ENCODE measurements at regions not wholly inside any gene's neighbourhood (a gene's known extent, or its start where the extent isn't known, plus 50 kb on each side); places are given as distances from the start of the nearest gene placed in this dataset.

- no peaks in the 10 kb centered on the region for H3K36me3 Mint-ChIP-seq (ENCODE audit: low read depth)
- H3K27me3 Mint-ChIP-seq = no peaks in the 10 kb centered on the region
- H3K27ac Mint-ChIP-seq = no peak overlapping the region
- no peaks in the 10 kb centered on the region for H3K9me3 Mint-ChIP-seq
- H3K4me1 Mint-ChIP-seq (ENCODE audit: low read depth) = no peaks in the 10 kb centered on the region
- intact Hi-C loops (cut with micrococcal nuclease) = no loop called here
- H3K4me3 Mint-ChIP-seq = no peak overlapping the region
Observed at GRCh38 chr6:117028256-117028655, 151.2 kb downstream of the RFX6 start.

GRCh38 chr6:117034547-117034946 is 157.5 kb downstream of the RFX6 start:
- no peaks in the 10 kb centered on the region for H3K4me1 Mint-ChIP-seq (ENCODE audit: low read depth)
- H3K27me3 Mint-ChIP-seq = no peaks in the 10 kb centered on the region
- H3K27ac Mint-ChIP-seq = no peak overlapping the region
- peaks cover 8% of the 10 kb centered on the region for H3K9me3 Mint-ChIP-seq
- intact Hi-C loops (cut with micrococcal nuclease) = no loop called here
- no peaks in the 10 kb centered on the region for H3K36me3 Mint-ChIP-seq (ENCODE audit: low read depth)
- no peak overlapping the region for H3K4me3 Mint-ChIP-seq

- intact Hi-C loops (cut with micrococcal nuclease) = no loop called here
- Mint-ChIP-seq H3K27ac (no peak overlapping the region), H3K4me1 (ENCODE audit: low read depth) (no peaks in the 10 kb centered on the region), H3K27me3 (no peaks in the 10 kb centered on the region), H3K4me3 (no peak overlapping the region), H3K9me3 (peaks cover 8% of the 10 kb centered on the region), H3K36me3 (ENCODE audit: low read depth) (no peaks in the 10 kb centered on the region)
Observed at GRCh38 chr6:117034971-117035370, 157.9 kb downstream of the RFX6 start.

- intact Hi-C loops (cut with micrococcal nuclease) = no loop called here
- H3K4me3 Mint-ChIP-seq = no peak overlapping the region
- no peak overlapping the region for H3K27ac Mint-ChIP-seq
- H3K27me3 Mint-ChIP-seq = no peaks in the 10 kb centered on the region
- no peaks in the 10 kb centered on the region for H3K36me3 Mint-ChIP-seq (ENCODE audit: low read depth)
- peaks cover 4% of the 10 kb centered on the region for H3K9me3 Mint-ChIP-seq
- no peaks in the 10 kb centered on the region for H3K4me1 Mint-ChIP-seq (ENCODE audit: low read depth)
Observed at GRCh38 chr6:117050301-117050700, 173.3 kb downstream of the RFX6 start.

GRCh38 chr6:117072134-117072533 is 193.2 kb upstream of the VGLL2 start:
- H3K9me3 Mint-ChIP-seq = peaks cover 8% of the 10 kb centered on the region
- H3K36me3 Mint-ChIP-seq (ENCODE audit: low read depth) = no peaks in the 10 kb centered on the region
- no peaks in the 10 kb centered on the region for H3K4me1 Mint-ChIP-seq (ENCODE audit: low read depth)
- H3K27ac Mint-ChIP-seq = no peak overlapping the region
- intact Hi-C loops (cut with micrococcal nuclease) = no loop called here
- H3K27me3 Mint-ChIP-seq = no peaks in the 10 kb centered on the region
- no peak overlapping the region for H3K4me3 Mint-ChIP-seq

- Mint-ChIP-seq H3K9me3 (peaks cover 8% of the 10 kb centered on the region), H3K27me3 (no peaks in the 10 kb centered on the region)
- intact Hi-C loops (cut with micrococcal nuclease) = no loop called here
Observed at GRCh38 chr6:117072781-117073180, 192.6 kb upstream of the VGLL2 start.

GRCh38 chr6:117074672-117075071 is 190.7 kb upstream of the VGLL2 start:
- no peaks in the 10 kb centered on the region for H3K27me3 Mint-ChIP-seq
- H3K36me3 Mint-ChIP-seq (ENCODE audit: low read depth) = no peaks in the 10 kb centered on the region
- intact Hi-C loops (cut with micrococcal nuclease) = no loop called here
- no peak overlapping the region for H3K4me3 Mint-ChIP-seq
- H3K4me1 Mint-ChIP-seq (ENCODE audit: low read depth) = no peaks in the 10 kb centered on the region
- no peak overlapping the region for H3K27ac Mint-ChIP-seq
- peaks cover 8% of the 10 kb centered on the region for H3K9me3 Mint-ChIP-seq

More at GRCh38 chr6:117072781-117073180, 192.6 kb upstream of the VGLL2 start:
- Mint-ChIP-seq H3K4me1 (ENCODE audit: low read depth) (no peaks in the 10 kb centered on the region), H3K4me3 (no peak overlapping the region), H3K36me3 (ENCODE audit: low read depth) (no peaks in the 10 kb centered on the region), H3K27ac (no peak overlapping the region)

- Mint-ChIP-seq H3K4me1 (ENCODE audit: low read depth) (no peaks in the 10 kb centered on the region), H3K4me3 (no peak overlapping the region), H3K9me3 (peaks cover 8% of the 10 kb centered on the region), H3K27ac (no peak overlapping the region), H3K27me3 (no peaks in the 10 kb centered on the region), H3K36me3 (ENCODE audit: low read depth) (no peaks in the 10 kb centered on the region)
- intact Hi-C loops (cut with micrococcal nuclease) = no loop called here
Observed at GRCh38 chr6:117075218-117075617, 190.1 kb upstream of the VGLL2 start.

- H3K9me3 Mint-ChIP-seq = peaks cover 8% of the 10 kb centered on the region
- intact Hi-C loops (cut with micrococcal nuclease) = no loop called here
- H3K27me3 Mint-ChIP-seq = no peaks in the 10 kb centered on the region
- no peaks in the 10 kb centered on the region for H3K4me1 Mint-ChIP-seq (ENCODE audit: low read depth)
- no peak overlapping the region for H3K4me3 Mint-ChIP-seq
- no peak overlapping the region for H3K27ac Mint-ChIP-seq
- no peaks in the 10 kb centered on the region for H3K36me3 Mint-ChIP-seq (ENCODE audit: low read depth)
Observed at GRCh38 chr6:117076076-117076475, 189.3 kb upstream of the VGLL2 start.

GRCh38 chr6:117077300-117077699 is 188.1 kb upstream of the VGLL2 start:
- H3K4me3 Mint-ChIP-seq = no peak overlapping the region
- no peak overlapping the region for H3K27ac Mint-ChIP-seq
- intact Hi-C loops (cut with micrococcal nuclease) = no loop called here
- no peaks in the 10 kb centered on the region for H3K36me3 Mint-ChIP-seq (ENCODE audit: low read depth)
- peaks cover 5% of the 10 kb centered on the region for H3K9me3 Mint-ChIP-seq
- H3K4me1 Mint-ChIP-seq (ENCODE audit: low read depth) = no peaks in the 10 kb centered on the region
- H3K27me3 Mint-ChIP-seq = no peaks in the 10 kb centered on the region

GRCh38 chr6:117078624-117079023 is 186.7 kb upstream of the VGLL2 start:
- H3K27me3 Mint-ChIP-seq = no peaks in the 10 kb centered on the region
- intact Hi-C loops (cut with micrococcal nuclease) = no loop called here
- H3K4me3 Mint-ChIP-seq = no peak overlapping the region
- H3K9me3 Mint-ChIP-seq = peaks cover 7% of the 10 kb centered on the region
- H3K27ac Mint-ChIP-seq = no peak overlapping the region
- no peaks in the 10 kb centered on the region for H3K36me3 Mint-ChIP-seq (ENCODE audit: low read depth)
- H3K4me1 Mint-ChIP-seq (ENCODE audit: low read depth) = no peaks in the 10 kb centered on the region

GRCh38 chr6:117079951-117080350 is 185.4 kb upstream of the VGLL2 start:
- H3K9me3 Mint-ChIP-seq = peaks cover 10% of the 10 kb centered on the region
- H3K36me3 Mint-ChIP-seq (ENCODE audit: low read depth) = no peaks in the 10 kb centered on the region
- no peak overlapping the region for H3K27ac Mint-ChIP-seq
- intact Hi-C loops (cut with micrococcal nuclease) = no loop called here
- H3K27me3 Mint-ChIP-seq = no peaks in the 10 kb centered on the region
- no peak overlapping the region for H3K4me3 Mint-ChIP-seq
- no peaks in the 10 kb centered on the region for H3K4me1 Mint-ChIP-seq (ENCODE audit: low read depth)

GRCh38 chr6:117089604-117090003 is 175.8 kb upstream of the VGLL2 start:
- H3K27me3 Mint-ChIP-seq = no peaks in the 10 kb centered on the region
- H3K4me1 Mint-ChIP-seq (ENCODE audit: low read depth) = no peaks in the 10 kb centered on the region
- no peak overlapping the region for H3K4me3 Mint-ChIP-seq
- H3K9me3 Mint-ChIP-seq = peaks cover 14% of the 10 kb centered on the region
- H3K27ac Mint-ChIP-seq = no peak overlapping the region
- intact Hi-C loops (cut with micrococcal nuclease) = no loop called here
- no peaks in the 10 kb centered on the region for H3K36me3 Mint-ChIP-seq (ENCODE audit: low read depth)

- H3K27me3 Mint-ChIP-seq = no peaks in the 10 kb centered on the region
- no peak overlapping the region for H3K27ac Mint-ChIP-seq
- peaks cover 34% of the 10 kb centered on the region for H3K9me3 Mint-ChIP-seq
- intact Hi-C loops (cut with micrococcal nuclease) = no loop called here
- H3K36me3 Mint-ChIP-seq (ENCODE audit: low read depth) = no peaks in the 10 kb centered on the region
- H3K4me1 Mint-ChIP-seq (ENCODE audit: low read depth) = no peaks in the 10 kb centered on the region
- H3K4me3 Mint-ChIP-seq = no peak overlapping the region
Observed at GRCh38 chr6:117110146-117110545, 155.2 kb upstream of the VGLL2 start.

GRCh38 chr6:117110737-117111136 is 154.6 kb upstream of the VGLL2 start:
- H3K27ac Mint-ChIP-seq = no peak overlapping the region

More at GRCh38 chr6:117110737-117111136, 154.6 kb upstream of the VGLL2 start:
- intact Hi-C loops (cut with micrococcal nuclease) = no loop called here
- no peaks in the 10 kb centered on the region for H3K4me1 Mint-ChIP-seq (ENCODE audit: low read depth)
- H3K9me3 Mint-ChIP-seq = peaks cover 34% of the 10 kb centered on the region
- H3K27me3 Mint-ChIP-seq = no peaks in the 10 kb centered on the region
- H3K4me3 Mint-ChIP-seq = no peak overlapping the region
- no peaks in the 10 kb centered on the region for H3K36me3 Mint-ChIP-seq (ENCODE audit: low read depth)

Data from dendritic cell treated with granulocyte-macrophage colony-stimulating factor and Interleukin-4, amounts not matched to agents 40 ng/mL and 50 ng/mL, for 4 days (primary cell).